BLaER1 (cell line): ENCODE measurements at regions not wholly inside any gene's neighbourhood (a gene's known extent, or its start where the extent isn't known, plus 50 kb on each side); places are given as distances from the start of the nearest gene placed in this dataset.
A peak's percentile ranks its signal among the peaks of the same experiment; 100 is the strongest.

Experiments used
- H3K27ac ChIP-seq: shearing (Covaris generic); formaldehyde crosslinking; 2 replicates; pipeline ENCODE4 v1.8.1; 2022
- H3K27me3 ChIP-seq: shearing (Covaris generic); formaldehyde crosslinking; 2 replicates; pipeline ENCODE4 v1.8.1; 2022
- H3K36me3 ChIP-seq: shearing (Covaris generic); formaldehyde crosslinking; 2 replicates; pipeline ENCODE4 v1.8.1; 2022
- H3K4me1 ChIP-seq: shearing (Covaris generic); formaldehyde crosslinking; 2 replicates; pipeline ENCODE4 v1.8.1; 2022
- H3K4me2 ChIP-seq: shearing (Covaris generic); formaldehyde crosslinking; 2 replicates; pipeline ENCODE4 v1.8.1; 2022
- H3K4me3 ChIP-seq: shearing (Covaris generic); formaldehyde crosslinking; 2 replicates; pipeline ENCODE4 v1.8.1; 2022
- H3K9ac ChIP-seq: shearing (Covaris generic); formaldehyde crosslinking; 2 replicates; pipeline ENCODE4 v1.8.1; 2022
- H3K9me3 ChIP-seq: shearing (Covaris generic); formaldehyde crosslinking; 2 replicates; pipeline ENCODE4 v1.8.1; 2022
- H4K20me1 ChIP-seq: shearing (Covaris generic); formaldehyde crosslinking; 2 replicates; pipeline ENCODE4 v1.8.1; 2022
- Cebpa-rat ChIP-seq: shearing (Covaris generic); IDR thresholded peaks from 2 replicates; pipeline ENCODE4 v1.8.1; 2022

GRCh38 chr3:171967932-171968678, 71.3 kb upstream of the FNDC3B start:
- H3K9ac ChIP-seq: no peak overlapping the region
- no peaks in the 10 kb centered on the region for H4K20me1 ChIP-seq
- no peak overlapping the region for H3K4me3 ChIP-seq
- peaks cover 9% of the 10 kb centered on the region for H3K4me1 ChIP-seq
- H3K27ac ChIP-seq: no peak overlapping the region
- H3K4me2 ChIP-seq: no peak overlapping the region
- no peaks in the 10 kb centered on the region for H3K27me3 ChIP-seq
- H3K36me3 ChIP-seq: no peaks in the 10 kb centered on the region
- no peak for TF ChIP-seq Cebpa-rat
- no peaks in the 10 kb centered on the region for H3K9me3 ChIP-seq

- TF ChIP-seq Cebpa-rat: no peak
- no peaks in the 10 kb centered on the region for H3K36me3 ChIP-seq
- no peak overlapping the region for H3K4me2 ChIP-seq
- H4K20me1 ChIP-seq: no peaks in the 10 kb centered on the region
- H3K9me3 ChIP-seq: no peaks in the 10 kb centered on the region
- no peak overlapping the region for H3K4me3 ChIP-seq
- peaks cover 17% of the 10 kb centered on the region for H3K4me1 ChIP-seq
- H3K27me3 ChIP-seq: no peaks in the 10 kb centered on the region
- H3K9ac ChIP-seq: no peak overlapping the region
- no peak overlapping the region for H3K27ac ChIP-seq
Observed at GRCh38 chr3:171970301-171970788, 69.0 kb upstream of the FNDC3B start.

GRCh38 chr3:171971919-171972514, 67.4 kb upstream of the FNDC3B start:
- no peak overlapping the region for H3K4me3 ChIP-seq
- H3K4me2 ChIP-seq: peak overlapping the region; percentile 41; the same call in 1 of the 2 replicates
- TF ChIP-seq Cebpa-rat: no peak
- no peaks in the 10 kb centered on the region for H3K36me3 ChIP-seq
- H3K9ac ChIP-seq: no peak overlapping the region
- peaks cover 33% of the 10 kb centered on the region for H3K4me1 ChIP-seq
- H3K27me3 ChIP-seq: no peaks in the 10 kb centered on the region
- H3K9me3 ChIP-seq: no peaks in the 10 kb centered on the region
- no peaks in the 10 kb centered on the region for H4K20me1 ChIP-seq
- H3K27ac ChIP-seq: no peak overlapping the region

- TF ChIP-seq Cebpa-rat: no peak
- Histone ChIP-seq H3K9ac (no peak overlapping the region), H3K36me3 (no peaks in the 10 kb centered on the region), H3K9me3 (0 out of 2 replicates have a peak, but pooled peaks cover 3% of the 10 kb centered on the region), H3K27me3 (no peaks in the 10 kb centered on the region), H3K4me1 (peaks cover 42% of the 10 kb centered on the region), H3K4me2 (peak overlapping the region; percentile 41), H3K27ac (no peak overlapping the region), H4K20me1 (no peaks in the 10 kb centered on the region), H3K4me3 (no peak overlapping the region)
Observed at GRCh38 chr3:171972871-171973348, 66.5 kb upstream of the FNDC3B start.

- Histone ChIP-seq H3K4me1 (peaks cover 48% of the 10 kb centered on the region), H3K27ac (no peak overlapping the region), H4K20me1 (no peaks in the 10 kb centered on the region), H3K4me3 (no peak overlapping the region), H3K4me2 (peak overlapping the region; percentile 48), H3K9me3 (0 out of 2 replicates have a peak, but pooled peaks cover 3% of the 10 kb centered on the region), H3K9ac (no peak overlapping the region), H3K36me3 (no peaks in the 10 kb centered on the region), H3K27me3 (no peaks in the 10 kb centered on the region)
- TF ChIP-seq Cebpa-rat: no peak
Observed at GRCh38 chr3:171974986-171975837, 64.2 kb upstream of the FNDC3B start.

- H4K20me1 ChIP-seq: no peaks in the 10 kb centered on the region
- H3K4me1 ChIP-seq: peaks cover 60% of the 10 kb centered on the region
- no peak overlapping the region for H3K4me3 ChIP-seq
- TF ChIP-seq Cebpa-rat: no peak
- no peaks in the 10 kb centered on the region for H3K27me3 ChIP-seq
- no peaks in the 10 kb centered on the region for H3K36me3 ChIP-seq
- no peak overlapping the region for H3K9ac ChIP-seq
- H3K27ac ChIP-seq: no peak overlapping the region
- H3K4me2 ChIP-seq: peak overlapping the region; percentile 48
- H3K9me3 ChIP-seq: 0 out of 2 replicates have a peak, but pooled peaks cover 3% of the 10 kb centered on the region
Observed at GRCh38 chr3:171976526-171976925, 62.9 kb upstream of the FNDC3B start.

- 0 out of 2 replicates have a peak overlapping the region, but pooled peaks have one; percentile 3 for H3K27ac ChIP-seq
- no peak overlapping the region for H3K4me3 ChIP-seq
- peaks cover 57% of the 10 kb centered on the region for H3K4me1 ChIP-seq
- no peaks in the 10 kb centered on the region for H3K36me3 ChIP-seq
- H3K4me2 ChIP-seq: peak overlapping the region; percentile 48
- H3K9ac ChIP-seq: no peak overlapping the region
- no peaks in the 10 kb centered on the region for H3K27me3 ChIP-seq
- no peaks in the 10 kb centered on the region for H4K20me1 ChIP-seq
- no peak for TF ChIP-seq Cebpa-rat
- 0 out of 2 replicates have a peak, but pooled peaks cover 3% of the 10 kb centered on the region for H3K9me3 ChIP-seq
Observed at GRCh38 chr3:171977441-171977840, 61.9 kb upstream of the FNDC3B start.

- H3K36me3 ChIP-seq: no peaks in the 10 kb centered on the region
- no peak for TF ChIP-seq Cebpa-rat
- H4K20me1 ChIP-seq: no peaks in the 10 kb centered on the region
- H3K4me3 ChIP-seq: no peak overlapping the region
- H3K9ac ChIP-seq: no peak overlapping the region
- no peak overlapping the region for H3K27ac ChIP-seq
- H3K27me3 ChIP-seq: no peaks in the 10 kb centered on the region
- H3K4me1 ChIP-seq: peaks cover 53% of the 10 kb centered on the region
- H3K9me3 ChIP-seq: 0 out of 2 replicates have a peak, but pooled peaks cover 3% of the 10 kb centered on the region
- peak overlapping the region; percentile 48 for H3K4me2 ChIP-seq
Observed at GRCh38 chr3:171977860-171978259, 61.5 kb upstream of the FNDC3B start.

- H3K4me1 ChIP-seq: peaks cover 50% of the 10 kb centered on the region
- 0 out of 2 replicates have a peak, but pooled peaks cover 3% of the 10 kb centered on the region for H3K9me3 ChIP-seq
- H3K27me3 ChIP-seq: no peaks in the 10 kb centered on the region
- H4K20me1 ChIP-seq: no peaks in the 10 kb centered on the region
- H3K4me2 ChIP-seq: peak overlapping the region; percentile 48; the same call in 1 of the 2 replicates
- no peak overlapping the region for H3K4me3 ChIP-seq
- TF ChIP-seq Cebpa-rat: no peak
- no peak overlapping the region for H3K27ac ChIP-seq
- H3K9ac ChIP-seq: no peak overlapping the region
- H3K36me3 ChIP-seq: no peaks in the 10 kb centered on the region
Observed at GRCh38 chr3:171978390-171978789, 61.0 kb upstream of the FNDC3B start.
